ENCODE measurements at regions not wholly inside any gene's neighbourhood (a gene's known extent, or its start where the extent isn't known, plus 50 kb on each side); places are given as distances from the start of the nearest gene placed in this dataset.
"Not testable (repeated sequence)": the region's sequence is repeated elsewhere in the genome, so short reads cannot be mapped to it uniquely, and the experiment has no call there.

DNA sequence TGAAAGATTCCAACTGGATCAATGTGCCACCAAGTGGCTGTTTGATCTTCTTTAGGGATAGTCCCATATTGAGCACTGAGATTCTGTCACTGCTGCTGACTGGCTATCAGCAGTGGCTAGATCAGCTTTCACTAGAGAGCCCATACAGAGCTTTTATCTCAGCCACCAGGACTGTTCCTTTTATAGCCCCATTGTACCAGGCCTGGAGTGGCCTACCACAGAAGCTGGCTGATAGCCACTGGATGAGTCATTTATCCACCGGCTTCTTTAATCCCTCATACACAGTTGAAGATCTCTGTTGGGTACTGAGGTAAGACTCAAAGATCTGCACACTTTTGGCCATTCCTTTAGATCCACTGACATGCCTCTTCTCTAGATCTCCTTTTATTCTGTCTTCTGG lies 1101.1 kb downstream of the SORCS3 start:
- CTCF ChIA-PET = no interaction called here
- Mint-ChIP-seq H3K36me3 (no peaks in the 10 kb centered on the region), H3K9me3 (ENCODE audit: low read depth) (peaks cover 8% of the 10 kb centered on the region), H3K27me3 (no peaks in the 10 kb centered on the region), H3K4me3 (no peak overlapping the region), H3K27ac (no peak overlapping the region), H3K4me1 (no peaks in the 10 kb centered on the region)
- DNase-seq (no peak), ATAC-seq (no peak)

DNA sequence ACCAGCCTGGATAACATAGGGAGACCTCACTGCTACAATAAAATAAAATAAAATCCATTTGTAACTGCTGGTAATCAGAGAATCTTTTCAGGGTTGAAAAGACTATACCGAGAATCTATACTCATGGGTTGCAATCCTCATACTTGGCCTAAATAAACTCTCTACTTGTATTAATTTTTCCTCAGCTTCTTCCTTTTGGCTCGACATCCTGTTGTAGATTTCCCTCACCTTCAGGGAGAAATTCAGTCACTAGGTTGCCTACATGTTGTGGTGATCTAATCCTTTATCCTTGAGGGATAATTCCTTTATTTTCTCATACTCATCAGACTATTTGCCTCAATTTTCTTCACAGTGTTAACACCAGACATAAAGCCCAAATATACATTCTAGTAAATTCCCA lies 1093.4 kb downstream of the SORCS3 start:
- no peaks in the 10 kb centered on the region for H3K36me3 Mint-ChIP-seq
- H3K4me3 Mint-ChIP-seq = no peak overlapping the region
- ATAC-seq = no peak
- no peak for DNase-seq
- H3K27me3 Mint-ChIP-seq = no peaks in the 10 kb centered on the region
- no peak overlapping the region for H3K27ac Mint-ChIP-seq
- no peaks in the 10 kb centered on the region for H3K4me1 Mint-ChIP-seq
- CTCF ChIA-PET = no interaction called here
- peaks cover 3% of the 10 kb centered on the region for H3K9me3 Mint-ChIP-seq (ENCODE audit: low read depth)

DNA sequence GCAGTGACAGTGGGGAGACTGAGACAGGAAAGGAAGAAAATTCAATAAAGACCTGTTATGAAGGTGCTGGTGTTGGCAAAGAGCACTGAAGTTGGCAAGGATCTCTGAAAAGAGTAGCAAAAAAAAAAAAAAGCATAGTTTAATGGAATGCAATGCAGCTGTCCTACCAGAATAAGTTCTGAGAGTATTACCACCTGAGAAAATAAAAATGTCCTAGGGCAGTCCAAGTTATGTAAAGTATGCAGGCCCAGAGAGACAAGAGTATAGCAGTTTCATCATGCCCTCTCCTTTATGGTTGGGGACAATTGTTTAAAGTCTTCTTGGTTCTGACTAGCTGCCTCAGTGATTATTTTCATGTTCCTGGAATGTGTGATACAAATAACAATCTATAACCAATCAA lies 1092.8 kb downstream of the SORCS3 start:
- no peaks in the 10 kb centered on the region for H3K36me3 Mint-ChIP-seq
- ATAC-seq (no peak), DNase-seq (no peak)
- CTCF ChIA-PET = no interaction called here
- no peak overlapping the region for H3K4me3 Mint-ChIP-seq
- H3K4me1 Mint-ChIP-seq = no peaks in the 10 kb centered on the region
- no peak overlapping the region for H3K27ac Mint-ChIP-seq
- peaks cover 4% of the 10 kb centered on the region for H3K9me3 Mint-ChIP-seq (ENCODE audit: low read depth)
- H3K27me3 Mint-ChIP-seq = no peaks in the 10 kb centered on the region

DNA sequence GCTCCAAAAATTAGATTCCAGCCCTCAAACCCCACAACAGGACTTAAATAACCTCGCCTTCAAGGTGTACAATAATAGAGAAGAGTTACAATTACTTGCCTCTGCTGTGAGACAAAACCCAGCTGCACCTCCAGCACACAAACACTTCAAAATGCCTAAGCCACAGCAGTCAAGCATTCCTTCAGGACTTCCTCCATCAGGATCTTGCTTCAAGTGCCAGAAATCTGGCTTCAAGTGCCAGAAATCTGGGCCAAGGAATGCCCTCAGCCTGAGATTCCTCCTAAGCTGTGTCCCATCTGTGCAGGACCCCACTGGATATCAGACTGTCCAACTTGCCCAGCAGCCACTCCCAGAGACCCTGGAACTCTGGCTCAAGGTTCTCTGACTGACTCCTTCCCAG lies 1088.3 kb downstream of the SORCS3 start:
- Mint-ChIP-seq H3K4me1 (no peaks in the 10 kb centered on the region), H3K9me3 (ENCODE audit: low read depth) (peaks cover 3% of the 10 kb centered on the region), H3K36me3 (no peaks in the 10 kb centered on the region), H3K27ac (no peak overlapping the region), H3K4me3 (no peak overlapping the region), H3K27me3 (no peaks in the 10 kb centered on the region)
- CTCF ChIA-PET = interaction anchor here (0.7 kb wide), 1 partner anchor 1077 kb away, joined by 3 read pairs; no protein-coding TSS in a partner anchor
- DNase-seq (no peak), ATAC-seq (no peak)

DNA sequence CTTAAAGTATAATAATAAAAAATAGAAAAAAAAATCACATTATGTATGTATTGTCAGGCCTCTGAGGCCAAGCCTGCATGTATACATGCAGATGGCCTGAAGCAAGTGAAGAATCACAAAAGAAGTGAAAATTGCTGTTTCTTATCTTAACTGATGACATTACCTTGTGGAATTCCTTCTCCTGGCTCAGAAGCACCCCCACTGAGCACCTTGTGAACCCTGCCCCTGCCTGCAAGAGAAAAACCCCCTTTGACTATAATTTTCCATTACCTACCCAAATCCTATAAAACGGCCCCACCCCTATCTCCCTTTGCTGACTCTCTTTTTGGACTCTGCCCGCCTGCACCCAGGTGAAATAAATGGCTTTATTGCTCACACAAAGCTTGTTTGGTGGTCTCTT lies 1086.5 kb downstream of the SORCS3 start:
- ATAC-seq; H3K27ac Mint-ChIP-seq; H3K27me3 Mint-ChIP-seq; H3K36me3 Mint-ChIP-seq; DNase-seq; CTCF ChIA-PET; H3K4me3 Mint-ChIP-seq; H3K9me3 Mint-ChIP-seq (ENCODE audit: low read depth); H3K4me1 Mint-ChIP-seq: not testable (repeated sequence)

DNA sequence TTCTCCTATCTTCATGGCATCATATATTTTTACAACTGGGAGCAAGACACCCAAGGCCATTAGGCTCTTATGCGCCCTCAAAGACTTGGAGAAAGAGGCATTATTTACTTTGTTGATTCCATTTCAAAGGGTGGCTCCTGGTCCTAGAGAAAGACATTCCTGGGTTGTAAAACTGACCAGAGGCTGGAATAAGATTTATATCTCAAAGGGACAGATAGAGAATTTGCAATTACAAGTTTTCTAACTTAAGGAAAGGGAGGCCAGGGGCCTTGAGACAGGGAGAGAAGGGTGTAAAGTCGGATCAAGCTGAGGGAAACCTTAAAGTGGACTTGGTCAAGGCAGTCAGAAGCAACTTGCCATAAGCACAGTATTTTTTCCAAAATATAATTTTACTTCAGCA lies 1086.0 kb downstream of the SORCS3 start:
- H3K27ac Mint-ChIP-seq = no peak overlapping the region
- no peaks in the 10 kb centered on the region for H3K27me3 Mint-ChIP-seq
- no peak overlapping the region for H3K4me3 Mint-ChIP-seq
- CTCF ChIA-PET = no interaction called here
- H3K4me1 Mint-ChIP-seq = no peaks in the 10 kb centered on the region
- DNase-seq (no peak), ATAC-seq (no peak)
- H3K9me3 Mint-ChIP-seq (ENCODE audit: low read depth) = peaks cover 3% of the 10 kb centered on the region
- H3K36me3 Mint-ChIP-seq = no peaks in the 10 kb centered on the region

DNA sequence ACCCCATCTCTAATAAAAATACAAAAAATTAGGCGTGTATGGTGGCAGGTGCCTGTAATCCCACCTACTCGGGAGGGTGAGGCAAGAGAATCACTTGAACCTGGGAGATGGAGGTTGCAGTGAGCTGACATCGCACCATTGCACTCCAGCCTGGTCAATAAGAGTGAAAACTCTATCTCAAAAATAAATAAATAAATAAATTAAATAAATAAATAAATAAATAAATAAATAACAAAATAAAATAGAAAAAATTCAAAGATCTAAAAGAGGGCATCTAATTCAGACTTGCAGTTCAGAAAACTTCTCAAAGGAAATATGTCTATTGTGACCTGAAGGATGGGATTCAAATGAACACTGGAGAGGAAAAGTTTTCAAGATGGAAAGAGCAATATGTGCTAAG lies 1085.1 kb downstream of the SORCS3 start:
- DNase-seq (no peak), ATAC-seq (no peak)
- CTCF ChIA-PET = no interaction called here
- Mint-ChIP-seq H3K4me3 (no peak overlapping the region), H3K27ac (no peak overlapping the region), H3K27me3 (no peaks in the 10 kb centered on the region), H3K9me3 (ENCODE audit: low read depth) (peaks cover 3% of the 10 kb centered on the region), H3K36me3 (no peaks in the 10 kb centered on the region), H3K4me1 (no peaks in the 10 kb centered on the region)

DNA sequence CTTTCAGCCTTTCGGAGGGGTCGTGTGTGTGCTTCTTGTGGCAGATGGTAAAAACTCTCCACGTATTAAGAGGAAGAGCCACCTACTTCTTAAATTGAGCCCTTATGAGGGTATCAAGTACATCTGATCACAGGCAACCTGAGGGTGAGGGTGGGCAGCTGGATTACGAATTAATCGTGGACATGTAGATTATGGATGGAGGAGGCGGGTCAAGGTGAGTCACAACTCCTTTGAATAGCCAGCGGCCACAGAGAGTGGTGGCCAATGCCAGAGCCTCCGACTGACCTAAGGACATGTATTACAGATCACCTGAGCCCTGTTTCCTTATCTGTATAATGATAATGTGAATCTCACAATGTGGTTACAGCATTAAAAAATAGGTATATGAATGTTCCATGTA lies 1083.9 kb downstream of the SORCS3 start:
- no peak overlapping the region for H3K27ac Mint-ChIP-seq
- H3K9me3 Mint-ChIP-seq (ENCODE audit: low read depth) = peaks cover 3% of the 10 kb centered on the region
- H3K27me3 Mint-ChIP-seq = no peaks in the 10 kb centered on the region
- no peaks in the 10 kb centered on the region for H3K4me1 Mint-ChIP-seq
- ATAC-seq = no peak
- no peak for DNase-seq
- CTCF ChIA-PET = no interaction called here
- H3K36me3 Mint-ChIP-seq = no peaks in the 10 kb centered on the region
- H3K4me3 Mint-ChIP-seq = no peak overlapping the region

DNA sequence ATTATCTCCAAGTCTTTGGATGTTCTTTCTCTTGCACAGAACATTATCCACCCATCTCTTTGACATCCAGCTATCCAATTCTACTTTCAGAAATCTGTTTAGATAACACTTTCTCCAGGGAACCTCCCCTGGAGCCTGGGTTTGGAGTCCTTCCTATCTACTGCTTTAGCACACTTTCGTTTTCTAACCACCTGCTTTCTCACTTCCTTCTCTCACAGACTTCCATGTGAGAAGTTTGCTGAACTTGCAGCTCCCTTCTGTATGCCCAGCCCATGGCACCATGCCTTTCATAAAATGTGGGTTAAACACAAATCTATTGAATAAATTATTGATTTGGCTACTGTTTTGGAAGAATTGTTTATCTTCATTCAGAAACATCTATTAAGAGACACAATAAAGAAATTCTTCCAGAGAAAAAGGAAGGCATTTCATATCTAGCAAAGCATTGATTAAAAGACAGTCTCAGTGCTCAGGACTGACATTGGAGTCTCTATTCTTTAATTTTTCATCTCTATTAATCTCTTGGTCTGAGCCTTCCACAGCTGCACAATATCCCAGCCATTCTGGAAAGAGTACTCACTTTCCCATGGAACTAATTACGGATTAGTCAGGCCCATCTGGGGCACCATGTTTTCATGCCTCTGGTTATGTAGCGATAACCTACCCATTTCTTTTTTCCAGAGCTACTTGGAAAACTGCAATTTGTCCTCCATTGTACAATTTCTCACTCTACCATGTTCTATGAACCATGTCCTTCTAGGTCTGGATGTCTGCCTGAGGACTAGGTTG lies 1077.3 kb downstream of the SORCS3 start:
- Mint-ChIP-seq H3K27ac (no peak overlapping the region), H3K9me3 (ENCODE audit: low read depth) (peaks cover 9% of the 10 kb centered on the region), H3K36me3 (no peaks in the 10 kb centered on the region), H3K4me1 (no peaks in the 10 kb centered on the region), H3K4me3 (no peak overlapping the region), H3K27me3 (no peaks in the 10 kb centered on the region)
- ATAC-seq = no peak
- CTCF ChIA-PET = no interaction called here
- DNase-seq = no peak

DNA sequence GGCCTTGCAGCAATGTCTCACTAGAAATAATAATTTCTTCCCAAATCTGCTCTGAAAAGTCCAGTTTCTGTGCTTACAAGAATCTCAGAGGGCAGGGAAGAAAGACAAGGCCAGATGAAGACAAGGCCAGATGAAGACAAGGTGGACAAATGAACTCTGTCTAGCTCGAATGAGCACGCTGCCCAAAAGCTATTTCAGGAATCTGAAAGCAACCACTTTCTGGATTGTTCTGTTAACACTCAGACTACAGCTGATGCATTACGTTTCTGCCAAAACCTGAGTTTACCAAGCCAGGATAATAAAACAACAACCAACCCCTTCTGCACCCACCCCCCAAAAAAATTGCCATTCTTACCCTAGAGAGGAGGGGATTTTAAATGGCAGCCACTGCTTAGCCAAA lies 1073.6 kb downstream of the SORCS3 start:
- no peak for ATAC-seq
- Mint-ChIP-seq H3K27me3 (no peaks in the 10 kb centered on the region), H3K4me3 (no peak overlapping the region), H3K4me1 (no peaks in the 10 kb centered on the region), H3K27ac (no peak overlapping the region), H3K9me3 (ENCODE audit: low read depth) (peaks cover 17% of the 10 kb centered on the region), H3K36me3 (no peaks in the 10 kb centered on the region)
- DNase-seq = no peak
- CTCF ChIA-PET = no interaction called here

DNA sequence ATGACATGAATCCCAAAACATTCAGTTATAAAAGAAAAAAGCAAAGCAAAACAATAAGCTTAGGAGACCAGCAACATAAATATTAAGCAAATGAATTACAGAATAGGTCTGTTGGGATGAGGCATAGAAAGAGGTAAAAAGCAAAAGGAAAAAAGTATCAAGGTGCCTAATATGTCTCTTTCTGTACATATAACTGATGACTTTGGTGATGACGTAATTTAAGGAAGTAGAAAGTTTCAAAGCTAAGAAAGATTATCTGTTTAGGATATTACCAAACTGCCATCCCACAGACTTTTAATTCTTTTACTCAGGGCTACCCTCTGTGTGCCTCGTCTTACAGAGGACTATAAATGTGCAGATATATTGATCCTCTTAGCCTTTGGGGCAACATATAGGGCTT lies 1066.5 kb downstream of the SORCS3 start:
- H3K36me3 Mint-ChIP-seq = no peaks in the 10 kb centered on the region
- H3K27ac Mint-ChIP-seq = no peak overlapping the region
- H3K4me3 Mint-ChIP-seq = no peak overlapping the region
- DNase-seq (no peak), ATAC-seq (no peak)
- no peaks in the 10 kb centered on the region for H3K4me1 Mint-ChIP-seq
- H3K9me3 Mint-ChIP-seq (ENCODE audit: low read depth) = peaks cover 8% of the 10 kb centered on the region
- no peaks in the 10 kb centered on the region for H3K27me3 Mint-ChIP-seq
- CTCF ChIA-PET = no interaction called here

DNA sequence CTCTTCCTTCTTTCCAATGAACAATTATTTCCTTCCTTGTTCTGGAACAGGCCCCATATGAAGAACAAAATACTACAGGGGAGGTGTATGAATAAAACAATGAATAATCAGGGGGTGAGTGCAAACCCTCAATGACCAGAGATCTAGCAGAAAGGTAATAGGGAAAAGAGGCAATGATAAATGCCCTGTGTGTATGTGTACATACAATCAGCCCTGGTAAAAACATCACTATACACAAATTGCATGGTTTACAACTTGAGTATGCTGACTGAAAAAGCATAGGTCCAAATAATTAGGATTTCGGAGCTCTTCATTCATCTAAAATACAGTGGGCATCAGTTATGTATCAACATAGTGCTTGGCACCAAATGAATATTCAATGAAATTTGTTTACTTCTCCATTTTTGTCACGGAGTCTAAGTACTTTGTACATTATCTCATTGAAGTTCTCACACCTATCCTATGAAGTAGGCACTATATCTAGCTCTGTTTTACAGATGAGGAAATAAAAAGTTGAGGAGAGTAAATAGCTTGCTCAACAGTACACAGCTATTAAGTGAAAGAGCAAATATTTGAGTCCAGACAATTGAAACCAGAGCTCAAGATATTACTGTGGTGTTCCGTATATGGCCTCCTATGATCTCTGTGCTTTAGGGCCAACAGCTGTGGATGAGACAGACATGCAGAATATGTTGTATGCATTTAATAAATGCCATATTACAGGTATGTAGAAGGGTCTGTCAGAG lies 1065.4 kb downstream of the SORCS3 start:
- ATAC-seq (no peak), DNase-seq (no peak)
- CTCF ChIA-PET = no interaction called here
- Mint-ChIP-seq H3K9me3 (ENCODE audit: low read depth) (peaks cover 4% of the 10 kb centered on the region), H3K27me3 (no peaks in the 10 kb centered on the region), H3K27ac (no peak overlapping the region), H3K4me3 (no peak overlapping the region), H3K36me3 (no peaks in the 10 kb centered on the region), H3K4me1 (no peaks in the 10 kb centered on the region)

DNA sequence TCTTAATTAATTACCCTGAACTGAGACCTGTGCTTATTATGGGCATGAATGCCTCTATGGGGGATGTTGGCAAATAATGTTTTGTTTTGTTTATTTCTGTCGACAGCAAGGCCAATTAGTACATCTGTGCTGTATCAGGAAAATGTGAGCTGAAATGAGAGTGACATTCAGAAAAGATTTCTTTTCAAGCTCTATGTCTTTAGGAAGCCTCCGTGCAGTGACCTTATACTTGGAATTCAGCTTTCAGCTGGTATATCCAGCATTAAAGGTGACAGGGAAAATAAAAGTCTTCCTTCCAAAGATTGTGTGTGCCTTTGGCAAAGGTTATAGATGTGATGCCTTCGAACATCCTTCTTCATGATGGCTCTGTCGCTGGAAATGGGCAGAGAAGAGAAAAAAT lies 1061.1 kb downstream of the SORCS3 start:
- no peak for DNase-seq
- no peak overlapping the region for H3K27ac Mint-ChIP-seq
- H3K4me3 Mint-ChIP-seq = no peak overlapping the region
- CTCF ChIA-PET = no interaction called here
- H3K27me3 Mint-ChIP-seq = no peaks in the 10 kb centered on the region
- H3K9me3 Mint-ChIP-seq (ENCODE audit: low read depth) = no peaks in the 10 kb centered on the region
- no peaks in the 10 kb centered on the region for H3K36me3 Mint-ChIP-seq
- no peak for ATAC-seq
- H3K4me1 Mint-ChIP-seq = no peaks in the 10 kb centered on the region

DNA sequence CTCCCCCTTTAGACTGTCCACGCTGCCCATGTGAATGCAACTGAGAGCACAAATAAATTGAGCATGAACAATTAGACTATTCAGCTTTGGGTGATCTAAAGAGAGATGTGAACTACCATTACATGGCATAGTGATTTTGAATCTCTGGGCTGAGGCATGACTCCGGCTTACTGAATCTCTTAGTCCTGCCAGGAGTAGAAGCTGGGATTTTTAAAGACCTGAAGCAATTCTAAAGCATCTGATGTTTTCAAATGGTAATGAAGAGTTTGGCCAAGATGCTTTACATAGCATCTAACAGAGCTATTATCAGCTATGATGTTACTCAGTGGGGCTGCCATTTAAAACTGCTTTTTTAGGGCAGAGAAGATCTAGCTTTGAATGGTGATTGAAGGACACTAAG lies 1059.1 kb downstream of the SORCS3 start:
- Mint-ChIP-seq H3K9me3 (ENCODE audit: low read depth) (no peaks in the 10 kb centered on the region), H3K4me1 (no peaks in the 10 kb centered on the region), H3K27me3 (no peaks in the 10 kb centered on the region), H3K4me3 (no peak overlapping the region), H3K27ac (no peak overlapping the region), H3K36me3 (no peaks in the 10 kb centered on the region)
- CTCF ChIA-PET = no interaction called here
- ATAC-seq (no peak), DNase-seq (no peak)
